HG02973 (cell line): ENCODE measurements at regions not wholly inside any gene's neighbourhood (a gene's known extent, or its start where the extent isn't known, plus 50 kb on each side); places are given as distances from the start of the nearest gene placed in this dataset.
"Not testable (repeated sequence)": the region's sequence is repeated elsewhere in the genome, so short reads cannot be mapped to it uniquely, and the experiment has no call there.

Source experiments
- ATAC-seq: cut with Tn5 transposase; IDR thresholded peaks from one replicate; pipeline ENCODE4 v1.9.1; 2021; ENCODE audit warnings: moderate library complexity; ENCODE audit not compliant: unreplicated experiment

DNA sequence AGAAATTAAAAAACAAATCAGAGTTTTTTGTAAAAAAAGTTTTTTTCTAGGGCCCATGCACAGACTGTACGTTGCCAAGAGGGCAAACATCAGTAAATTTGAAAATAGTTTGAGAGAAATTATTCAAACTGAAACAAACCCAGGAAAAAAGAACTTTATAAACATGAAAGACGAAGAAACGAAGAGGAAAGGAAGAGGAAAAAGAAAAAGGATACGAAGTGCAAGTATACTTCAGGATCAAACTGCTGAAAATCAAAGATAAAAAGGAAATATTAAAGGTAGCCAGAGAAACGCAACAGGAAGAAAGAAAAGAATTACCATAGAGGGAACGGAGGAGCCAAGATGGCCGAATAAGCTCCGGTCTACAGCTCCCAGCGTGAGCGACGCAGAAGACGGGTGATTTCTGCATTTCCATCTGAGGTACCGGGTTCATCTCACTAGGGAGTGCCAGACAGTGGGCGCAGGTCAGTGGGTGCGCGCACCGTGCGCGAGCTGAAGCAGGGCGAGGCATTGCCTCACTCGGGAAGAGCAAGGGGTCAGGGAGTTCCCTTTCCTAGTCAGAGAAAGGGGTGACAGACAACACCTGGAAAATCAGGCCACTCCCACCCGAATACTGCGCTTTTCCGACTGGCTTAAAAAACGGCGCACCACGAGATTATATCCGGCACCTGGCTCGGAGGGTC is 94.4 kb upstream of the GAS1 start:
- ATAC-seq = not testable (repeated sequence)

DNA sequence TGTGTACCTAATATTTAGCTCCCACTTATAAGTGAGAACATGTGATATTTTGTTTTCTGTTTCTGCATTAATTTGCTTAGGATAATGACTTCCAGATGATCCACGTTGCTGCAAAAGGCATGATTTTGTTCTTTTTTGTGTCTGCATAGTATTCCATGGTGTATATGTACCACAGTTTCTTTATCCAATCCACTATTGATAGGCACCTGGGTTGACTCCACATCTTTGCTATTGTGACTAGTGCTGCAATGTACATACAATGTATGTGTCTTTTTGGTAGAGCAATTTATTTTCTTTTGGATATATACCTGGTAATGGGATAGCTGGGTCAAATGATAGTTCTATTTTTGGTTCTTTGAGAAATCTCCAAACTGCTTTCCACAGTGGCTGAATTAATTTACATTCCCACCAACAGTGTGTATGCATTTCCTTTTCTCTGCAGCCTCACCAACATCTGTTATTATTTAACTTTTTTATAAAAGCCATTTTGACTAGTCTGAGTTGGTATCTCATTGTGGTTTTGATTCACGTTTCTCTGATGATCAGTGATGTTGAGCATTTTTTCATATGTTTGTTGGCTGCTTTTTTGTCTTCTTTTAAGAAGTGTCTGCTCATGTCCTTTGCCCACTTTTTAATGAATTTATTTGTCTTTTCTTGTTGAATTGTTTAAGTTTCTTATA is 102.8 kb upstream of the GAS1 start:
- not testable (repeated sequence) for ATAC-seq

DNA sequence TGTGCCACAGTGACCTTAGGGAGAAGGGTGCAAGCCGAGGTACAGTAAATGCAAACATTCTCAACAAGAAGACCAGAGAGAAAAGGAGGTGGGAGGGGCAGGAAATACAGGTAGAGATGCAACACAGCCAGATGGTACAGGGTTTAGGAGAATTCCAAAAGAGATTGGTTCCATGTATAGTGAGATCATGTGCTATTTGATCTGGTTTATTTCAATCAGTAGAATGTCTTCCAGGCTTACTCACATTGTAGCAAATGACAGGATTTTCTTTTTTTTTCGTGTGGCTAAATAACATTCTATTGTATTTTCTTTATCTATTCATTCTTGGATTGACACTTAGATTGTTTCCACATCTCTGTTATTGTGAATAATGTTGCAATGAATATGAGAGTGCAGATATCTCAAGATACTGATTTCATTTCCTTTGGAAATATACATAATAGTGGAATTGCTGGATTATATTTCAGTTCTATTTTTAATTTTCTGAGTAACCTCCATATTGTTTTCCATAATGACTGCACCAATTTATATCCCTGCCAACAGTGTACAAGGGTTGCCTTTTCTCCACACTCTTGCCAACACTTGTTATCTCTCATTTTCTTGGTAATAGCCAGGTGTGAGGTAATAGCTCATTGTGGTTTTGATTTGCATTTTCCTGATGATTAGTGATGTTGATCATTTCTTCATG is 107.8 kb upstream of the GAS1 start:
- ATAC-seq = no peak

DNA sequence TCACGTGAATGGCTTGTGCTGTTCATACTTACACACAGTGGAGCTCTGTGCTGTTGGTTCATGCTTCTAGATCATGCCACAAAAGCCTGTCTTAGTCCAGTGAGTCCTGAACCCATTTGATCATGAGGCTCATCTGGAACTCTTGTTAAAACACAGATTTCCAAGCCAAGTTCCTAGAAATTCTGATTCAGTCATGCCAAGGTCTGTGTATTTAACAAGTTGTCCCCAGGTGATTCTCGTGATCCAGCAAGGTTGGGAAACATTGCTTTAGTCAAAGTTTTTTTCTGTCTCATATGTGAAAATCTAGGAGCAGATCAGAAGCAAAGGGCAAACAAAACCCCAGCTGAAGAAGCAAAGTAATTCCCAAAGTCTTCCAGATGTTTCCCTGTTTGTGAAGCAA is 112.5 kb upstream of the GAS1 start:
- ATAC-seq = no peak

DNA sequence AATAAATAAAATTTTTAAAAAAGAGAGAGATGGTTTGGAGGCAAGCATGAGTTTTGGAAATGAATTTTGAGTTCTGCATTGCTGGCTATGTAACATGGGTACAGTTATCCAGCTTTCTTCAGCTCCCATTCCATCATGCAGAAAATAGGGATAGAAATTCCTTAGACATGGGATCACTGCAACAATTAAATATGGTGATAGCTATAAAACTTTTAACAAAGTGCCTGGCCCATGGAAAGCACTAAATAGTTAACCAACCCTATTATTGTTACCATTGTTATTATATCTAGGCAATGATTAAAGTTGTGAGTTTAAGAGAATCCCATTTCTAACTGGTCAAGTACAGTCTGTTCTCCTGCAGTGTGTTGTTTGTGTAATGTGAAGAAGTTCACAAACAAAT is 115.4 kb upstream of the GAS1 start:
- ATAC-seq = no peak

DNA sequence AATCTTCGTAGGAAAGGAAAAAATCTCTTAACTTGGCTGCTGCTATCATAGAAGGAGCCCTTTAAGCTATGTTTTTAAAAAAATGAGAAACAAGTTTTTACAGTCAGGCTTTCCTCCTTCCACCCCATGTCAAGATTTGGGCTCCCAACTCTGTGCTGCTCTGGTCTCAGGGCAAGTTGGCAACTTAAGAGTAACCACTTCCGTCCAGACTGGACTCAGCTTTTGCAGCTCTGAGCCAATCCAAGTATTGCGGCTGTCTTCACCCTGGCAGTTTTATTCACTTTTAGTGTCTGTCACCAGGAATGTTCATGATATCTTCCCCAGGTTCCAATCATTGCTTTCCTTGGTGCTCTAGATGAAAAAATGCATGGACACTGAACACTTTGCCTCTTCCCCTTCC is 115.9 kb upstream of the GAS1 start:
- no peak for ATAC-seq

DNA sequence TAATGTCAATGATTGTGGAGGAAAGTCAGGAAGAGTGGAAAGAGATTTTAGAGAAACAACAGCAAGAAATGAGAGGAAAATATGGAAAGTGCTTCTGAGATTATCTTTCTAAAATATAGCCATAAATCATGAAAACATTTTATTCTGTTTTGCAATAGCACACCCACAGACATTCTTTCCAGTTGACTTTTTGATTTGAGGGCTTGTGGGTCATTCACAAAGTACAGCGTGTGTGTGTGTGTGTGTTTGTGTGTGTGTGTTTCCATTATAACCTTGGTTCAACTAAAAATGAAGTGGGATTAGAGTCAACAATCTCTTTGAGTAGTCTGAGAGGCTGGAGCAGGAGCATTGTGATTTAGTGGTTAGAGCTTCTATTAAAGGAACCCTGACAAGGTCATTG is 116.6 kb upstream of the GAS1 start:
- no peak for ATAC-seq

DNA sequence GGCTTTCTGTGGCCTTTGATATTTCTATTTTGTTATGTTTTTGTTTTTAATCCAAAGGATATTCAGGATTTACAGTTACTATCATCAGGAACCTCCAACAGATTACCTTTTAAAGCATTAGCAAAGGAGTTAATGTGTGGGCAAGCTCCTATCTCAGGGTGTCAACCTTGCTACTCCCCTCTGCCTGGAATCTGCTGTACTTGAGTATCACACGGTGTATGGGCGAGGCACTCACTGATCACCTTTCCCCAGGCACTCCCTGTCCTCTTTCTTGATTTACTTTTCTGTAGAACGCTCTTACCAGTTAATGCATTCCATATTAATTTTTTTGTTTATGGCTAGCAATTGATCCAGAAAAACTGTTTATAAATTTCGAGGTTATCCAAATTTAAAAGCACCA is 117.0 kb upstream of the GAS1 start:
- no peak for ATAC-seq

DNA sequence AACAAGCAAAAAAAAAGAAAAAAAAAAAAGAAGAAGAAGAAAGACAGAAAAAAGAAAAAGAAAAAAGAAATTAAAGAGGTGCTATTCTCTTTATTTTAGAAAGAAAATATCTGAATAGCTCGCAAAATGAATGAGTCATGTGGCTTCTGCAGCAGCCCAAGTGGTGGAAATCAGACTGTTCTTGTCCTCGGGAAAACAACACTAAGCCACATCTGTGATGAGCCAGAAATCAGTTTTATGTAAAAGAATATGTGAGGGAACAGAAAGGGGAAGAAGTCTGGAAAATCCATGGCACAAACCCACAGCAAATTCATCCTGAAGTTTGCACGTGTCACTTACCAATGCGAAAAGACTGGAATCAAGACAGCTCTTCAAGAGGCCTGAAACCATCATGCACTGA is 118.7 kb upstream of the GAS1 start:
- no peak for ATAC-seq

DNA sequence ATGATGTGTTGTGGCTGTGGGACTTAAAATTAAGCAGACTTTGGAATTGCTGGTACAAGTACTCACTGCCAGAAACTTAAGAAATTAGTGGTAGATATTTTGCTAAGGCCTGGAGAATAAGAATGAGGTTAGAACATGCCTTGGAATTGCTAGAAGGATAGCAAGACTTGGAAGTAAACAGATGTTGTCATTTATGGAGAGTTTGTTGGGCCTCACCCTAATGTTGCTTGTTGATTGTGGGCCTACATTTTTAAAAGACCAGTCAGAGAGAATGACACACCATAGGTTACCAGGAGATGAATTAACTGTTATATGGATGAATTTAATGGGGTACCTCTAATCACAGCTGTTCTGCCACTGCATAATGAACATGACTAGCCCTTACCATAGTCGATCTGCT is 120.1 kb upstream of the GAS1 start:
- no peak for ATAC-seq

DNA sequence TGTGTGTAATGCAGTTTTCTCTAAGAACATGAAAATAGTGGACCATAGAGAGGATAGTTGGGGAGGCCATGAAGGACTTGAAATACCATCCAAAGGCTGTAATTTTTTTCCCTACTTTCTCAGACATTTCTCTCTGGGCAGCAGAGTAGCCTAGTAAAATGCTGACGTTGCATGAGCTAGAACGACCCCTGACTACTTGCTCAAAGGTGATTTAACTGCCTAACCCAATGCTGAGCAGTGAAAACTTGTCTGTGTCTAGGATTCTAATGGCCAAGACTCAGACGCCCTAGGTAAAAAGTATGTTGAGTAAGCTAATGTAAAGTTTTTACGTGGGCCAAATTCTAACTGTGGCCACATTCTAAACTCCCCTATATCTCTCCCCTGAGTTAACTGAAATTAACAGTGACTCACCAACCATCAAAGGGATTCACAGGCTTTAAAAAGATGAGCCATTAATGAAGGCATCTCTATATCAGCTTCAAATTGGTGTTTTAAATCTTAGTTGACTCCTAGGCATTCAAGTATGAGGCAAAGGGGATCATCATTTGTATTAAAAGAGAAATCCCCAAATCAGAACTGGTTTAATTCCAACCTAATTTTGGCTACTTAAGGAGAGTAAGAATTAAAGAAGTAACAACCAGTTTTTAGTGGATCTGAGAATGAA is 121.0 kb upstream of the GAS1 start:
- no peak for ATAC-seq

DNA sequence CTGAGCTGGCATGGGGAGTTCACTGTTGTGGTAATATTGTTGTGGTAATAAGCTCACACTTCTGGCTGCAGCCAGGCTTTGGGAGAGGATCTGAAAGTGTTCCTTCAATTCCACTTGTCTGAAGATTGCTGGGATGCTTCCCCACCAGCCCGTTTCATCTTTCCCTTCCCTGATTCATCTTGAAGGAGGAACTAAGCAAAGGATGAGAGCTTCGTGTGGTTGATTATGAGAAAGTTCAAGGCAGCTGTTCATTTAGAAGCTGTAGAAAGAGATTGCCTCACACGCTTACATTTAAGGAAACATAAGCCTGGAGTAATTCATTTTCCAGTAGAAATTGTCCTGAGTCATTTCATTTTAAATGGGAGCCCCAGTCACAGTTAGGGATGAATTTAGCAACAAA is 122.4 kb upstream of the GAS1 start:
- ATAC-seq = no peak

DNA sequence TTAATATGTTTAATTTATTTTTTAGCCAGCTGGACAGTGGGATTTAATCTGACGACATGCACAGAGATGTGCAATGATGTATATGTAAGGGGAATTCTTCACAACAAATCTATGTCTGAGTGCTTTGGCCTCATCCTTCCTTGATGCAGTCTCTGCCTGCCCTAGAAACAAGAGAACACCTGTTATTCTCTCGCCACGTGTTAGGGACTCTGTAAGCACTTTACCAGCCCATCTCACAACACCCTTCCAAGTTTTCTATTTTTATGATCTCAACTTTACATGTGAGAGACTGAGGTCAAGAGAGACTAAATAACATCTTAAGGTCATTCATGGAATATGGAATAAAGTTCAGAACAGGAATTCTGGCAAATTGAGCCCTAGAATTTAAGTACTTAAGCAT is 123.0 kb upstream of the GAS1 start:
- ATAC-seq = no peak

DNA sequence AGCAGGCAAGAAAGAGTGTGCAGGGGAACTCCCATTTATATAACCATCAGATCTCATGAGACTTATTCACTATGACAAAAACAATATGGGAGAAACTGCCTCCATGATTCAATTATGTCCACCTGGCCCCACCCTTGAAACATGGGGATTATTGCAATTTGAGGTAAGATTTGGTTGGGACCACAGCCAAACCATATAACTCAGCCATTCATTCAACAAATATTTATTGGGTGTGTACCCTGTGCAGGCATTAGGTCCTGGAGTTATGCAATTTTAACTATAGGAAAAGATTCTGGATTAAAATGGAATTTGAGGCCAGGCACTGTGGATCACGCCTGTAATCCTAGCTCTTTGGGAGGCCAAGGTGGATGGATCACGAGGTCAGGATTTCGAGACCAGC is 124.2 kb upstream of the GAS1 start:
- no peak for ATAC-seq

DNA sequence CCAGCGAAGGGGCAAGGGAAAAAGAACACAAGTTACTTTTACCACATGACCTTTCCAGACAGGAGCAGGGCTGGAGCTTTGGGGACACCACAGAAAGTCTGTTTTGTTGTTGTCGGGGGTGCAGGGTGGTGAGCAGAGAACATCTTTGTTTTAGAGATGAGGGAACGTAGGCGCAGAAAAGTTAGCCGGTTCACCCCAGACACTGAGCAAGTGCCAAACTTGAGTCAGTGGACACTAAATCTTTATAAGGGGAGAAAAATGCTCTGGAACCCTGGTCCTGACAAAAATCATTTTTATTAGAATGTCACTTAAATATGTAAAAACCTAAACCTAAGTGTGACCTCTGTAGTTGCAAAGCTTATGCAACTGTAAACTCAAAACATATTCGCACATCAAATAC is 126.4 kb upstream of the GAS1 start:
- no peak for ATAC-seq

DNA sequence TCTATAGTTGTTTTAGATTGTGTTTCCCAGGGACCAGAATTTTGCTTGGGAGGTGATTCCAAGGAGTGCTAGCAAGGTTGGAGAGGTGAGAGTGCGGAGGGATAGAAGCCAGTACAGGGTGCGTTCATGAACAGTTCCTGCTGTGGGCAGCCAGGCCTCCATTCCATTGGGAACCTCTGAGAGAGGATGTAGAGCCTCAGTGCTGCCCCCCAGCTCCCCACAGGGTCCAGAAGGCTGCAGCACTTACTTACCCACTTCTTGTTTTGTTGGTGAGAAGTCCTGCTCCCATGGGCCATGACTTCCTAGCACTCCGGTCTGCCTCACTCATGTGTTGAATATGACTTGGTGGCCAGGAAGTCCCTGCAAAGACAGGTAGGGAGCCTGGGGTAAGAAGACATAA is 128.2 kb upstream of the GAS1 start:
- ATAC-seq = no peak

DNA sequence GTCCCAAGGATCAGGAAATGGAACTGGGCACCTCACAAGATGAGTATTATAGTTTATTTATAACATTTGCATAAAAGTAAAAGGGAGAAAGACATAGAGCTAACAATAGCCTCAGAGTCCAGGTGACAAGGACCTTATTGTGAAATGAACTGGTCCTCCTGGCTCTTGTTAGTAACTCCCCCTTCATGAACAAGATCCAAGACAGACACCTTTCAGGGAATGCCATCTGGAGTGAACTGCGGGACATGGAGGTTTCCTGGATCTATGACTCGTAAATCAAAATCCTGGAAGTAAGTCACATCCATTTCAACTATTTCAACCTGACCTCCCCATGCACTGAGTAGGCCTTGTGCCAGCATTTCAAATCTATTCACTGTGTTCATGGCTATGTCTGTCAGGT is 129.5 kb upstream of the GAS1 start:
- ATAC-seq = no peak

DNA sequence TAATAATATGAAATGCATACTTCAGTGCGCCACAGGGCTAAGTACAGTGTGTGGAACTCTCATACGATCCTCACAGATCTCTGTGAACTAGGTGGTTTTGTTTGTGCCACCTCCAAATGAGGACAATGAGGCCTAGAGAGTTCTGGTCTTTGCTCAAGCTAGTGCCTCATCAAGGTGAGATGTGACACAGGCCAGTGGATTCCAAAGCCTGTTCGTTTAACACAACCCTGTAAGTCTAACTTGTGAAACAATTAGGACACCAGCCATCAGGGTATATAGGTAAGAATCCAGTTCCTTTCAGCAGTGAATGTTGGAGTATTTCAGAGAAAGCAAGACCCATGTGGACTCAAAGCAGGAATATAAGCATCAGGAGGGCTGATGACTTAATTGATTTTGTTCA is 130.7 kb upstream of the GAS1 start:
- ATAC-seq = no peak

DNA sequence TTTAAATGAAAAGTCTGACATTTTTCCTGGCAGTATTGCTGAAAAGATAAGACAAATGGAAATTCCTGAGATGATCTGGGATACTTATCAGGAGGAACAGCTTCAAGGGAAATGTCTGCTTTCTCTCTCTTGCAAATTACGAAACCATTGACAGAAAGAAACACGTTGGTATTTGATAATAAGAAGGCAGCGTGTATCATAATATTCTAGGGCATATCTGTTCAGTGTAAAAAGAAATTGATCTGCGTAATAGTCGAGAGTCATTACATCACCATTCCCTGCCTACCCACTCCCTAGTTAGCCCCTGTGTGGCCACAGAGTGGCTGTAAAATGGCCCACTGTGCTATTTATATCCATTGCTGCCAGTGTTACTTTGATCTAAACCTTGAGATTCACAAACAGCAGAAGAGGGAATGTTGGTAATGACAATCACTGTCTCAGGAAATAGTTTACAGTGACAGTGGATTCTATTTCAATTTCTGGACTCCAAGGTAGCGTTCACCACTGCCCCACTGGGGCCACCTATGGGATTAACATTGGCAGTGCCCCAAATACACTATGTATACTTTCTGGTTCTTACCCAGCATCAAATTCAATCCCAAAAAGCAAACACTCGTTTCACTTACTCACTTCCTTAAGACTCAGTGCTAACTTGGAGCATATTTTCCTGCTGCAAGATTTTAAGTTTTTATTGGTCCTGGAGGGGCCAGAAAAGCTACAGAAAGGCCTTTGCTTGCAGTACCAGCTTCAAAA is 133.4 kb upstream of the GAS1 start:
- no peak for ATAC-seq

DNA sequence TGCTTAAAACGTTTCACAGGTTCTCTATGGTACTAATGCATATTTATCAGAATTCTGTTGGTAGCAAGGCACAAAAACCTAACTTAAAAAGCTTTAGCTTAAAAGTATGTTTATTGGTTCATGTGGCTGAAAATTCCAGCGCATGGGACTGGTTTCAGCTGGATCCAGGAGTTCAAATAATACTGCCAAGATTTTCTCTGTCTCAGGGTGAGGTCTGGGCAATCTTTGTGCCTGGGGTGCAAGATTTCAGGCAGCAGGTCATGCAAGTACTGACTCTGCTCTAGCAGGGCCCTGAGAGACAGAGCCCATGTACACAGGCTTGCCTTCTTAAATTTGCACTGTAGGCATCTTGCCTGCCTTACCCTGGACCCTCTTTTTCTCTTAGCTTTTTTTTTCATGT is 134.2 kb upstream of the GAS1 start:
- no peak for ATAC-seq

DNA sequence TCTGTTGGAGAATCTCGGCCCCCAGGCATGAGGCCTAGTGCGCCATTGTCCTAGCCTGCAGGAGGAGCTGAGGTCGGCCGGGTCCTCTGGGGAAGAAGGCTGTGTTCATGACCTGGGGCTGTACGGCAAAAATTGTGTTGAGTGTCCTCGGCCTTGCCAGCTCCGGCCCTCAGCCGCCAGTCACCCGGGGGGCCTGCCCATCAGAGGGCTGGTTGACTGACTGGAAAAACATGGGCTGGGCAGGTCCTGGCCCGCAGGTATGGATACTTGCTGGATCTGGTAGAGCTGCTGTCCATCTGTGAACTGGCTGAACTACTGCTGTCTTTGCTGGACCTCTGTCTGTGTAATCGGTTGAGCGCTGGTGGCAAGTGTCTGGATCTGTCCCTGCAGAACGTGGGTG is 136.7 kb upstream of the GAS1 start:
- no peak for ATAC-seq
